ENCODE measurements at regions not wholly inside any gene's neighbourhood (a gene's known extent, or its start where the extent isn't known, plus 50 kb on each side); places are given as distances from the start of the nearest gene placed in this dataset.

GRCh38 chr7:115410972-115411686 lies 489.2 kb downstream of the MDFIC start:
- in situ Hi-C loops (cut with MboI; ENCODE audit: low pct_unique_long_range_greater_than_20kb, low sequenced_read_pairs, unreplicated experiment), result no loop called here
- TF ChIP-seq CTCF (IDR thresholded peaks at IDR 0.05; ENCODE audit: extremely low read depth, insufficient read depth, missing control alignments), result no peak
- no peak for DNase-seq (ENCODE audit: low spot score)

- in situ Hi-C loops (cut with MboI; ENCODE audit: low pct_unique_long_range_greater_than_20kb, low sequenced_read_pairs, unreplicated experiment), result no loop called here
- DNase-seq (ENCODE audit: low spot score), result no peak
- TF ChIP-seq CTCF (IDR thresholded peaks at IDR 0.05; ENCODE audit: extremely low read depth, insufficient read depth, missing control alignments), result no peak
These were observed 488.5 kb downstream of the MDFIC start for GRCh38 chr7:115410434-115410820.

GRCh38 chr7:115409682-115410433 lies 488.0 kb downstream of the MDFIC start:
- in situ Hi-C loops (cut with MboI; ENCODE audit: low pct_unique_long_range_greater_than_20kb, low sequenced_read_pairs, unreplicated experiment), result no loop called here

GRCh38 chr7:115406219-115406618 lies 484.3 kb downstream of the MDFIC start:
- in situ Hi-C loops (cut with MboI; ENCODE audit: low pct_unique_long_range_greater_than_20kb, low sequenced_read_pairs, unreplicated experiment), result no loop called here
- no peak for DNase-seq (ENCODE audit: low spot score)
- TF ChIP-seq CTCF (IDR thresholded peaks at IDR 0.05; ENCODE audit: extremely low read depth, insufficient read depth, missing control alignments), result no peak

More at GRCh38 chr7:115409682-115410433, 488.0 kb downstream of the MDFIC start:
- DNase-seq (ENCODE audit: low spot score), result no peak
- no peak for TF ChIP-seq CTCF (IDR thresholded peaks at IDR 0.05; ENCODE audit: extremely low read depth, insufficient read depth, missing control alignments)

- no peak for TF ChIP-seq CTCF (IDR thresholded peaks at IDR 0.05; ENCODE audit: extremely low read depth, insufficient read depth, missing control alignments)
- no peak for DNase-seq (ENCODE audit: low spot score)
- in situ Hi-C loops (cut with MboI; ENCODE audit: low pct_unique_long_range_greater_than_20kb, low sequenced_read_pairs, unreplicated experiment), result no loop called here
These were observed 465.2 kb downstream of the MDFIC start for GRCh38 chr7:115387137-115387536.

GRCh38 chr7:115379321-115379720 lies 457.4 kb downstream of the MDFIC start:
- in situ Hi-C loops (cut with MboI; ENCODE audit: low pct_unique_long_range_greater_than_20kb, low sequenced_read_pairs, unreplicated experiment), result no loop called here
- DNase-seq (ENCODE audit: low spot score), result no peak
- no peak for TF ChIP-seq CTCF (IDR thresholded peaks at IDR 0.05; ENCODE audit: extremely low read depth, insufficient read depth, missing control alignments)

All from GM13977 (cell line).